ENCODE measurements at regions not wholly inside any gene's neighbourhood (a gene's known extent, or its start where the extent isn't known, plus 50 kb on each side); places are given as distances from the start of the nearest gene placed in this dataset.

GRCh38 chr1:87170157-87170556 is 158.5 kb upstream of the LMO4 start:
- TF ChIP-seq CTCF (IDR thresholded peaks at IDR 0.05) (no peak), POLR2AphosphoS5 (IDR thresholded peaks at IDR 0.05) (no peak), EP300 (IDR thresholded peaks at IDR 0.05) (no peak), POLR2A (IDR thresholded peaks at IDR 0.05) (no peak)
